Activated CD8-positive, alpha-beta T cell treated with anti-CD3 and anti-CD28 coated beads for 36 hours (primary cell): ENCODE measurements at regions not wholly inside any gene's neighbourhood (a gene's known extent, or its start where the extent isn't known, plus 50 kb on each side); places are given as distances from the start of the nearest gene placed in this dataset.

Experiments used
- ATAC-seq: fragments of 200-7000 bp; cut with Tn5 transposase; one replicate; pipeline ENCODE4 v1.10.0; 2021; ENCODE audit warnings: mild to moderate bottlenecking, moderate library complexity
- CTCF ChIA-PET: fragments of 350-600 bp; sonication (Branson Sonifier 250); formaldehyde crosslinking; loops from one replicate; lab custom pipeline; 2021; ENCODE audit warnings: antibody characterized with exemption; lab: Charles Lee
- POLR2A ChIA-PET: fragments of 350-600 bp; sonication (Branson Sonifier 250); formaldehyde crosslinking; loops from one replicate; lab custom pipeline; 2021; ENCODE audit warnings: antibody characterized with exemption; lab: Charles Lee
- DNase-seq: peaks from one replicate; pipeline ENCODE4 v3.0.0-alpha.2; 2020
- H3K27ac Mint-ChIP-seq: one replicate; pipeline ENCODE4 v1.8.0; 2021; ENCODE audit warnings: mild to moderate bottlenecking, mixed read lengths
- H3K27me3 Mint-ChIP-seq: one replicate; pipeline ENCODE4 v1.8.0; 2021; ENCODE audit warnings: mixed read lengths
- H3K36me3 Mint-ChIP-seq: one replicate; pipeline ENCODE4 v1.8.0; 2021; ENCODE audit warnings: low read depth, mixed read lengths
- H3K4me1 Mint-ChIP-seq: one replicate; pipeline ENCODE4 v1.8.0; 2021; ENCODE audit warnings: low read depth, mixed read lengths
- H3K4me3 Mint-ChIP-seq: one replicate; pipeline ENCODE4 v1.8.0; 2021; ENCODE audit warnings: mild to moderate bottlenecking, moderate library complexity, mixed read lengths
- H3K9me3 Mint-ChIP-seq: one replicate; pipeline ENCODE4 v1.8.0; 2021; ENCODE audit warnings: mixed read lengths
- CTCF ChIP-seq: fragments of 200-600 bp; IDR thresholded peaks from one replicate; pipeline ENCODE4 v1.8.0; 2022; ENCODE audit warnings: antibody characterized with exemption, mild to moderate bottlenecking
- intact Hi-C: fragments of 100-400 bp; cut with micrococcal nuclease; formaldehyde crosslinking; loops from one replicate; pipeline ENCODE4 v1.10.0; 2022

- Mint-ChIP-seq H3K4me3 (no peak overlapping the region), H3K27ac (no peak overlapping the region), H3K36me3 (no peaks in the 10 kb centered on the region), H3K27me3 (peaks cover 2% of the 10 kb centered on the region), H3K4me1 (no peaks in the 10 kb centered on the region), H3K9me3 (peaks cover 2% of the 10 kb centered on the region)
- CTCF ChIA-PET, result no interaction called here
- no peak for TF ChIP-seq CTCF
- no peak for ATAC-seq
- POLR2A ChIA-PET, result no interaction called here
- no peak for DNase-seq
- intact Hi-C loops, result no loop called here
Measured at GRCh38 chr2:104290566-104290891, 563.4 kb upstream of the POU3F3 start.

GRCh38 chr2:104312684-104313083, 541.2 kb upstream of the POU3F3 start:
- Mint-ChIP-seq H3K27me3 (no peaks in the 10 kb centered on the region), H3K4me1 (no peaks in the 10 kb centered on the region), H3K27ac (no peak overlapping the region), H3K4me3 (no peak overlapping the region), H3K36me3 (no peaks in the 10 kb centered on the region), H3K9me3 (peaks cover 4% of the 10 kb centered on the region)
- DNase-seq (no peak), ATAC-seq (no peak)
- no peak for TF ChIP-seq CTCF
- intact Hi-C loops, result no loop called here
- POLR2A ChIA-PET, result no interaction called here
- CTCF ChIA-PET, result no interaction called here

- Mint-ChIP-seq H3K36me3 (no peaks in the 10 kb centered on the region), H3K9me3 (no peaks in the 10 kb centered on the region), H3K27me3 (peaks cover 7% of the 10 kb centered on the region), H3K27ac (no peak overlapping the region), H3K4me1 (no peaks in the 10 kb centered on the region), H3K4me3 (no peak overlapping the region)
- DNase-seq (no peak), ATAC-seq (no peak)
- TF ChIP-seq CTCF, result no peak
- CTCF ChIA-PET, result no interaction called here
- intact Hi-C loops, result no loop called here
- POLR2A ChIA-PET, result no interaction called here
Measured at GRCh38 chr2:104318001-104318665, 535.8 kb upstream of the POU3F3 start.

- no peak for ATAC-seq
- H3K9me3 Mint-ChIP-seq, result no peaks in the 10 kb centered on the region
- H3K4me3 Mint-ChIP-seq, result no peak overlapping the region
- intact Hi-C loops, result no loop called here
- DNase-seq, result no peak
- H3K36me3 Mint-ChIP-seq, result no peaks in the 10 kb centered on the region
- H3K27ac Mint-ChIP-seq, result no peak overlapping the region
- peaks cover 7% of the 10 kb centered on the region for H3K27me3 Mint-ChIP-seq
- ChIA-PET POLR2A (no interaction called here), CTCF (no interaction called here)
- no peaks in the 10 kb centered on the region for H3K4me1 Mint-ChIP-seq
- no peak for TF ChIP-seq CTCF
Measured at GRCh38 chr2:104321116-104321795, 532.7 kb upstream of the POU3F3 start.

GRCh38 chr2:104321796-104322349, 532.0 kb upstream of the POU3F3 start:
- no peaks in the 10 kb centered on the region for H3K4me1 Mint-ChIP-seq
- H3K36me3 Mint-ChIP-seq, result no peaks in the 10 kb centered on the region
- H3K9me3 Mint-ChIP-seq, result no peaks in the 10 kb centered on the region
- intact Hi-C loops, result no loop called here
- no peak overlapping the region for H3K4me3 Mint-ChIP-seq
- ATAC-seq (no peak), DNase-seq (no peak)
- no peak for TF ChIP-seq CTCF
- ChIA-PET CTCF (no interaction called here), POLR2A (no interaction called here)
- peaks cover 7% of the 10 kb centered on the region for H3K27me3 Mint-ChIP-seq
- H3K27ac Mint-ChIP-seq, result no peak overlapping the region
